ENCODE measurements at regions not wholly inside any gene's neighbourhood (a gene's known extent, or its start where the extent isn't known, plus 50 kb on each side); places are given as distances from the start of the nearest gene placed in this dataset.
A peak's percentile ranks its signal among the peaks of the same experiment; 100 is the strongest.

DNA sequence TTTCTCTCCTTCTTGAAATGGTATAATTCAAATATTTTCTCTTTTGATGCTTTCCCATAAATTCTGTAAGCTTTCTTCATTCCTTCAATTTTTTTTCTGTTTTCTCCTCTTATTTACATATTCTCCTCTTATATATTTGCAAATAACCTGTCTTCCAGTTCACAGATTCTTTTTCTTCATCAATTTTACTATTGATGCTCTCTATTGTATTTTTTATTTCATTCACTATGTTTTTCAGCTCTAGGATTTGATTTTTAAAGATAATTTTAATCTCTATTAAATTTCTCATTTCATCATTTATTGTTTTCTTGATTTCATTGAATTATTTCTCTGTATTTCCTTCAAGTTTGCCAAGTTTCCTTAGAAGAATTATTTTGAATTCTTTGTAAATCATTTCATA, 54.0 kb upstream of the PRPS1L1 start:
- DNase-seq (ENCODE audit: low read depth), result no peak

DNA sequence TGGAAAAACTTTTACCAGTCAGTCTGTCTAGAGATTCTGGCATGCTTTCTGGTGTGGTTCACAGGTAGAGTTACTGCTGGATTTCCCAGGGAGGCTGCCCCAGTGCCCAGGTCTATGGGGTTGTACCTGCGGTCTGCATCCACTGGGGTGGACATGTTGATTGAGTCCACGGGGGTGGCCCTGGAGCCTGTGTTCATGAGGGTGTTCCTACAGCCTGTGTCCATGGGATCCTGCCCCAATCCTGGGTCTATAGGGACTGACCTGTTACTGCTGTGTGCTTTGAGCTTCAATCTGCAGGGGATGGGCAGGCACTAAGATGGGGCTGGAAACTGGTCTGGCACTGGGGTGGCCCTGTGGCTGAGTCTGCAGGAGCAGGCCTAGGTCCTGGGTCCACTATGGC, 54.5 kb upstream of the PRPS1L1 start:
- DNase-seq (ENCODE audit: low read depth), result no peak

DNA sequence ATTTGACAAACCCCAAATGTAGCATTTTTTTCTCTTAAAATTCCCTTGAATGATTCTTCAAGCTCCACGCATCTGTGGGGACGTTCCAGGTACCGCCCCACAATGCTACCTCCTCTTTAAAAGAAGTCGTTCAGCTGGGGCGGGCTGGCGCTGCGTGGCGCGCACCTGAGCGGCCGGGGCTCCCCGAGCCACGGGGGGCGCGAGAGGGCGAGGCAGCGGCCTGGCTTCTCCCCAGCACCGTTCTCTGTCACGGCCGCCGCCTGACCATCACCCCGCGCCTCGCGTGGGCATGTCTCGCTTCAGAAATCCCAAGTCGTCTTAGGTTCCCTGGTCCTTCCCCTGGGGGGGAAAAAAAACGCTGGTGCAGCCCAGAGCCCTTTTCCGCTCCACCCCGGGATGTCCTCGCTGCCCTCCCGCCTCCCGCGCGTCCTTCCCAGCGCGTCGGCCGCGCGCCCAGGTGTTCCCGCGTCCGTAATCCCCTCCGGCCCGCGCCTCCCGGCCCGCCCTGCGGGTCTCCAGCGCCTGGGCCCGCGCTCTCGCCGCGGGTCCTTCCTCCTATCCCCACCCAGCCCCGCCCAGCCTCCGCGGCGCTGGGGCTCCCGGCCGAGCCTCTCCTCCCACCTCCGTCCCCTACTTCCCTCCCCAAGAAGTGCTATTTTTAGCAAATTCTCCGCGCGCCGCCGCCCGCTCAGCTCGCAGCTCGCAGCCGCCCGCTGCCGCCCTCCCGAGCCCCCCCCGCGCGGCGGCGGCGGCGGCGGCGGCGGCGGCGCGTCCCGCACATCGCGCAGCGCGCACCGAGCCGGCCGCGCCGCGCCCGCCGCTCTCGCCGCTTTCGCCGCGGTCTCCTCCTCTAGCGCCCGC, 58.7 kb upstream of the PRPS1L1 start:
- peak; percentile 24 for DNase-seq (ENCODE audit: low read depth)

DNA sequence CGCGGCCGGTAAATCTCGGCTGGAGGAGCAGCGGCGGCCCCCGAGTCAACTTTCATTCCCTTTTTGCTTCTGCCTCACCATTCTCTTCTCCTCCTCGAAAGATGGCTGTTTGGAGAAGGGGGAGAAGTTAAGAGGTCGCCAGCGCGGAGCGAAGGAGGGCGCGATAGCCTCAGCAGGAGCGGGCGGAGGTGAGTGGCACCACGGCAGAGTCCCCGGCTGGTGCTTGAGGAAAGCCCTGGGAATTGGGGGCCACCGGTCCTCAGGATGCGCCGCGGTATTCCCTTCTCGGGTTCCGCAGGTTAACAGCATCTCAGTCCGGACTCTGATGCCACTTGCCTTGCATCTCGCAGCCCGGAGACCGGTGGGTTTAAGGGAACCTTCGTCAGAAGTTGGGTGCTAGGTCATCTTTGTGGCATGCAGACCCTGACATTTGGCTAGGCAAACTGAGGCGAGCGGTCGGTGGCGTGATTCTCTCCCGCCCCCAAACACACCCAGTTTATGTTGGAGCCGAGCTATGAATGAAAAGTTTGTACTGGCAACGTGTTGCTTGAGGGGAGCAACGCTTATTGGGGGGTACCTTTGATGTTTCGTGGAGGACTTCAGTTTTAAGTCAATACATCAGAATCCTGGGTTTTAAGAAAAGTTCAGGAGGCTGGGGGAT, 59.5 kb upstream of the PRPS1L1 start:
- DNase-seq (ENCODE audit: low read depth), result peak; percentile 19

DNA sequence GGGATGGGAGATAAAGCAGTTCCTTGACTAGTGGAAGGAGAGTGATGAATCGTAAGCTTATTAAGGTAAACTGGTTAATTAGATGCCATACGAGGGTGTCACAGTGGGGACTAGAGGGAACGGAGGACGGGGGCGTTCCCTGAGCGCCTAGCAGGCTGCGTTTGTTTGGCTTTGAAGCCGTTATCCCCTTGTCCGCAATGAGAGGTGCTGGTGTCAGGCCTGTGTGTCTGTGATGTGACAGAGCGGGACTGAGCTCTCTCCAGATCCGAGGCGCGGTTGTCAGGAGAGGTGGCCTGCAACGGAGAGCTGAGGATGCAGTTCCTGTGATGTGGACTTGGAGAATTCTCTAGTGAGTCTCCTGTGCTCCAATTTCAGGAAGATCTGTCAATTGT, 60.0 kb upstream of the PRPS1L1 start:
- DNase-seq (ENCODE audit: low read depth), result no peak

- DNase-seq (ENCODE audit: low read depth), result no peak
Observed at GRCh38 chr7:18096087-18096486, 68.4 kb upstream of the PRPS1L1 start.

DNA sequence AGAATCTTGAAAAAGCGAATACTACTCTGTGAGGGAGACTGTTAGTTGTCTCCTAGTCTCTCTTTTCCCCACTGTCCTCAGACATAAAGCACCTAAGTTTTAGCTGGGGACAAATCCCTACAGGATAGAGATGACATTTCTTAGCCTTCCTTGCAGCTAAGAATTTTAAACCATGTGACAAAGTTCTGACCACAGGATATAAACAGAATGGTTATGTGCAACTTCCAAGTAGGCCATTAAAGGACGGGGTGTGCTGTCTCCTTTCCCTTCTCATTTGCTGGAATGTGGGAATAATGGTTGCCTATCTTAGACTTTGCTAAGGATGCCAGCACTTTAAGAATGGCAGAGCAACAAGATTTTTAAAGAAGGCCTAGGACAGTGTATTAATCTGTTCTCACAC, 74.9 kb upstream of the PRPS1L1 start:
- peak; percentile 31 for DNase-seq (ENCODE audit: low read depth)

DNA sequence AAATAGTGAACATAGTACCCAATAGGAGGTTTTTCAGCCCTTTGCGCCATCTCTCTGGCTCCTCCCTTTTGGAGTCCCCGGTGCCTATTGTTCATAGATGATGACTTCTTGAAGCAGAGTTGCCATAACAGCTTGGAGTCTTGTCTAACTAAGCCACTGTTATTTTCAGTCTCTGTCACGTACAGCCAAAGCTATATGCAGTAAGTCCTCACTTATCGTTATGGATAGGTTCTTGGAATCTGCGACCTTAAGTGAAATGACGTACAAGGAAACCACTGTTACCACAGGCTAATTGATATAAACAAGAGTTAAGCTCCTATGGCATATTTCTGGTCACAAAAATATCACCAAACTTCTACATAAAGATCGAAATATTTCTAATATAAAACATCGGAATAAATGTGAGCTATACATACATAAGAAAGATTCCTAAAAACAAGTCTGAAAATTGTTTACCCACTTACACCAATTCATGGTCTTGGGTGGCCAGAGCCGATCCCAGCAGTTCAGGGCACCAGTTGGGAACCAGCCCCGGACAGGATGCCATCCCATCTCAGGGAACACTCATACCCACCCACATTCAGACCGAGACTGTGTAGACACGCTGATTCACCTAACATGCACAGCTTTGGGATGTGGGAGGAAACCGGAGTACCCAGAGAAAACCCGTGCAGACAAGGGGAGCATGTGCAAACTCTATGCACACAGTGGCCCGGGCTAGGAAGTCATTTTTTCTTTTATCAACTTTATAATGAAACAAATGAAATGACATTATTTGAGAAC, 76.0 kb upstream of the PRPS1L1 start:
- DNase-seq (ENCODE audit: low read depth), result peak; percentile 7

DNA sequence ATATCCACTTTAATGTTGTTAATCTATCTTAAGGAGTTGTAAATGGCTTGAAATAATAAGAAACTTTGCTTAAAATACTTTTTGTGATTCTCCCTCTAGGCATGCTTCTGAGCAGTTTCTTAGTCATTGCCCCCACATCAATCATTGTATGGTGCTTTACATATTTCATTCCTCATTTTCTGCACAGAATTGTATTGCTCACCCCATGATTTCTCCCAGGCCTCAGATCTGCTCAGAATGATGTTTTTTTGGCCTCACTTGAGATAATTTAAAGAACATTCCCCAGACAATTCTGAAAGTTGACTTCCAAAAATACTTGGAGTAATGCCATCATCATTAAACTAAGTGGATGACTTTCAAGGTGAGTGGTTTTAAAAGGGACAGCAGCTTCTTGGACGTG, 82.1 kb upstream of the PRPS1L1 start:
- DNase-seq (ENCODE audit: low read depth), result peak; percentile 50

DNA sequence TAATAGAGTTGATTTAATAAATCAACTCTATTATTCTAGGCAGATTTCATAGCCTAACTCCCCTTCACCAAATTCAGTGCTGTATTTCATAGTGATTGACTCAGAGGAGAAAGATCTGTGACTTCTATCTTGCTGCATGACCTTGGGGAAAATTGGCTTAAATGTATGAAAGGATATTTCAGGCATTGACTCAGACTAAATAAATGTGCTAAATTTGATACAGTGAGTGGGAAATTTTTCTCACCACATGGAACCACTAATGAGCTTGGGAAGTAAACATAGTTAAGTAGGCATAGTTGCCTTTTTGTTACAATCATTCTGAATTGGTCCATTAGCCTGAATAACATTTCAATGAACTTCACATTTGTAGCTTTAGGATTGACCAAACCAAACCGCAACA, 89.0 kb upstream of the PRPS1L1 start:
- DNase-seq (ENCODE audit: low read depth), result peak; percentile 44

GRCh38 chr7:18117482-18117881, 89.8 kb upstream of the PRPS1L1 start:
- peak; percentile 89 for DNase-seq (ENCODE audit: low read depth)

DNA sequence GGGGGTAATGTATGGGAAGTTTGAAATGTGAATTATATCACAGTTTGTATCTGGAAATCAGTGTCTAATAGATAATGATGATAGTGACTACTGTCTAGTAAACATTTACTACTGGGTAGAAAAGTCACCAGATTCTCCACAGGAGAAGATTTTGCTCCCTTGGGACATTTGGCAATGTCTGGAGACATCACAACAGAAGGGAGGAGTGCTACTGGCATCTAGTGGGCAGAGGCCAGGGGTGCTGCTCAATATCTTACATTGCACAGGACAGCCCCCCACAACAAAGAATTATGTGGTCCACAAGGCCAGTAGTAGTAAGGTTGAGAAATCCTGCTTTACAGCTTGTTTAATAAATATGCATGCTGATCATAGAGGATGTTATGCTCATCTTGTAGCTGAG, 92.3 kb upstream of the PRPS1L1 start:
- DNase-seq (ENCODE audit: low read depth), result peak; percentile 47

DNA sequence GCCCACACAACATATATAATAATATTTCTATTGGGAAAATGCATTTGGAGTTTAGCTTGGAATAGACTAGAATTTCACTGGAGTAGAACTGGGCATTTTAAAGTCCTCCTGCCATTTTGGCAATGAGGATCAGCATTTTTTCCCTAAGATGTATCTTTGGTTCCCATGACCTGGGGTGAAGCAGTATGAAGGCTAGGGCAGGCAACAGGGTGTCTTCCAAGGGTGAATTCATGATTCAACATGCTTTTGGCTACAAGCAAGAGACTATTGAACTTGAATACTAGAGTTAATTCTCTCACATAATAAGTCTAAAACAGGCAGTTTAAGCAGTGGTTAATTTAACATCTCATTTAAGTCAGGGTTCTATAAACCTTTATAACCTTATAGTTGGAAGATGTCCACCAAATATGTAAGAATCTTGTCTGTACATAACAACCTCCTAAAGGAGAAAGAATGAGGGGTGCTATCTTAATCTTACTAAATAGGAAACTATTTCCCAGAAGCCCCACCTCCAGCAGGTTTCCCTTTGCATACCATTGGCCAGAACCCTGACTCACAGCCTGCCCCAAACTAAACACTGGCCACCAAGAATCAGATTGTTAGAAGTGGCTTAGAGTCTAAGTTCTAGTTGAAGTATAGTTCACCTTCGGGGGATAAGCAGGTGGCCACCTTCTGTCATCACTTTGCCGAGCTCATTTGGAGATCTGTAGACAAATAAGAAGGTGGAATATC, 96.0 kb upstream of the PRPS1L1 start:
- DNase-seq (ENCODE audit: low read depth), result no peak

DNA sequence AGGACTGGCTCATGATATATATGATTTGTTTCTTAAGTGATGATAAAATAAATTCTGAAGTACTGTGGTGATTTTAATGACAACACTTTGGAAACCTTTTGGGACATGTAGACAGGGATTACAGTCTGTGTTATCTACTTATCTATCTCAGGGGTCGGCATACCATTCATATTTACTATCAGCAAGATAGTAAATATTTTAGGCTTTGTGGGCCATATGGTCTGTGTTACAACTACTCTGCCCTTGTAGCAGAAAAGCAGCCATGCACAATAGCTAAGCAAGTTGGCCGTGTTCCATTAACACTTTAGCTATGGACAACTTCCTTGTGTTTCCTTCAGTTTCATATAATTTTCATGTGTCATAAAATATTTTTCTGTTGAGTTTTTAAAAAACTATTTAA, 97.8 kb upstream of the PRPS1L1 start:
- no peak for DNase-seq (ENCODE audit: low read depth)

GRCh38 chr7:18126281-18126680, 98.6 kb upstream of the PRPS1L1 start:
- no peak for DNase-seq (ENCODE audit: low read depth)

- DNase-seq (ENCODE audit: low read depth), result no peak
Observed at GRCh38 chr7:18128846-18129245, 101.2 kb upstream of the PRPS1L1 start.

DNA sequence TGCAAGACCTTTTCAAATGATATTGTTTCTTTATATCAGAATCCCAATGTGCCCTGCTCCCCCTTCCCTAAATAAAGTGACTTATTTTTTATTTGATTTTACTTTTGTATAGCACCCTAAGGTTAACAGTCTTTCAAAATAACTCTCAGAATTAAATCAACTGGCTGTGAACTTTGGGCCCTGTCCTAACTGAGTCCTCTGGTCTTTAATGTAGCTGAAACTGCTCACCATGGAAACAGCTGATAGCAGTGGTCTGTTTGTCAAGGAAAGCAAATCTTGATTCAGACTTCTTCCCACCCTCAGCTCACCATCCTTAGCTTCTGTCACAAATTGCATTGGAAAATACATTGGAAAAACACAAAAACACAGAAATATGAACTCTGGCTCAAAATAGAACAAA, 105.2 kb upstream of the PRPS1L1 start:
- no peak for DNase-seq (ENCODE audit: low read depth)

DNA sequence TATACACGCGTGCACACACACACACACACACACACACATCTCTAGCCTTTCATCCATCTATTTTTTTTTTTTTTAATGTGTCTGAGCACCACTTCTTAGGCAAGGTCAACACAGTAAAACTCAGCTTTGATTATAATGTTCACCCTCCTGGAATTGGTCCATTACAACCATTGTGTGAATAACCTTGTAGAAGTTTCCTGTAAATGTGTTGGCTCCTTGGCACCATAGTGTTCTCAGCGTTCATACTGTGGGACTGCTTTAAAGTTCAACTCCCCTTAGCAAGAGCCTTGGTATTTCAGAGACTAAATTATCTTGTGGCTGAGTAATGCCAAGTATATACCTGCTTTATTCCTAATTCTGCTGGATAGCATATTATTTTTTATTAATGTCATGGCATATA, 106.3 kb upstream of the PRPS1L1 start:
- no peak for DNase-seq (ENCODE audit: low read depth)

DNA sequence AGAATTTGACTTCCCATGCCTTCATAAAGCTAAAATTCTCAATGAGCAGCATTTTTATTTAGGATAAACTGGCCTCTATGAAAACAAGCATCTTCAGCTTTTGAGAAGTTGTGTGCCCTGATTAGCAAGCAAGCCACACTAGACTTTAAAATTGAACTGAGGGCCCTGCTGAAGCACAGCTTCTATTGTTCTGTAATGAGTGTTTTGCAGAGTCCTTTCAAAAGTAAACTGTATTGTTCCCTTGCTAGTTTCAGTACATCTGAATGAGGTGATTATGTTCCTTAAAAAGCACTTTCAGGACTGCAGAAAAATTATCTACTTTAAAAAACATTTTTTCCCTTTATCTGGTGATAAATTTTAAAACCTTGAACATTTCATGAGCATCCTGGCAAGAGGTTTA, 113.3 kb upstream of the PRPS1L1 start:
- no peak for DNase-seq (ENCODE audit: low read depth)

DNA sequence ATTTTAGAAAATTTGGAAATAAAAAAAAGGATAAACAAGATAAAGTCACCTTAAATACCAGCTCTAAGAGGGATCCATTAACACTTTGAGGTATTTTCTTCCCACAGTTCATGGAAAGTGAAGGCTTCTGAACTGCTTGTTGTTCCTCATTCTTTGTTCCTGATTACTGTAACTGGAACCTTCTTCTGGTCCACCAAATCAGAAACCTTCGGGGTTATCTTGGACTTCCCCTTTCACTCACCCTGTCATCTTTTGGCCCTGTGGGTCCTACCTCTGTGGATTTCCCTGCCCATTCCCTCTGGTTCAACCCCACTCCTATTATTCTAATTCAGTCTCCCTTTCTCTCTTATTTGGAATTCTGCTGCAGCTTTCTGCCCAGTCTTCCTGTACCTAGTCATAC, 116.5 kb upstream of the PRPS1L1 start:
- DNase-seq (ENCODE audit: low read depth), result no peak

DNA sequence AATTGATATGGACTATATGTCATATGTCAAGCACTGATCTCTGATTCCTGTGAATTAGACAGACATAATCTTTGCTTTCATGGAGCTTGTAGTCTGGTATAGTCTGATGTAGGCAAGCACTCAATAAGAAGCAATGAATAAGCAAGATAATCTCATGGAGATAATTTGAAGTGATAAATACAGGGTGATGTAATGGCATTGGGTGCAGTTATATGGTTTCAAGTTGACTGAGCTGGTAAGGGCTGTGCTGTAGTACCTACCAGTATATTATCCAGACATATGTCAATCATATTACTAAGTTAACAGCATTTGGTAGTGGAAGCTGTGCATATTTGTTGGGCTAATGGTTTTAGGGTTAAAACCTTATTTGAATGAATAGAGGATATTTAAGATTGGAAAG, 117.5 kb upstream of the PRPS1L1 start:
- DNase-seq (ENCODE audit: low read depth), result no peak

- DNase-seq (ENCODE audit: low read depth), result peak; percentile 15
Observed at GRCh38 chr7:18151422-18151821, 123.8 kb upstream of the PRPS1L1 start.
